HL-60 (cell line): ENCODE measurements at regions not wholly inside any gene's neighbourhood (a gene's known extent, or its start where the extent isn't known, plus 50 kb on each side); places are given as distances from the start of the nearest gene placed in this dataset.

Experiments
- DNase-seq, 2 experiments: peaks; one replicate each; pipeline ENCODE4 v3.0.0-alpha.2; 2010 to 2020; ENCODE audit warnings: low read depth in 1 of 2, low spot score in 1 of 2
- H3K27ac ChIP-seq: fragments of 250-450 bp; sonication (Bioruptor Pico); replicated peaks from 2 replicates; pipeline ENCODE4 v1.5.1; 2020; ENCODE audit warnings: mild to moderate bottlenecking, moderate library complexity
- H3K27me3 ChIP-seq: fragments of 250-450 bp; sonication (Bioruptor Pico); 2 replicates; pipeline ENCODE4 v1.5.1; 2021; ENCODE audit warnings: mild to moderate bottlenecking, moderate library complexity; ENCODE audit not compliant: insufficient read depth, poor library complexity, severe bottlenecking
- H3K4me3 ChIP-seq: replicated peaks from 2 replicates; pipeline ENCODE4 v1.5.1; 2011; ENCODE audit warnings: mild to moderate bottlenecking, control low read depth, low read length; ENCODE audit not compliant: insufficient read depth
- CTCF ChIP-seq: IDR thresholded peaks from one replicate; pipeline ENCODE4 v1.5.1; 2011; ENCODE audit warnings: low read length, control low read depth, inconsistent platforms; ENCODE audit not compliant: insufficient read depth
- GABPA ChIP-seq: IDR thresholded peaks from 2 replicates; pipeline ENCODE4 v1.6.1; 2012; ENCODE audit warnings: low read depth
- POLR2AphosphoS5 ChIP-seq: IDR thresholded peaks from 2 replicates; pipeline ENCODE4 v1.6.1; 2012; ENCODE audit warnings: low read depth
- SPI1 ChIP-seq: IDR thresholded peaks from 2 replicates; pipeline ENCODE4 v1.6.1; 2012; ENCODE audit warnings: low read depth, mild to moderate bottlenecking, borderline replicate concordance
- TF ChIP-seq, protein P1 (sequence below): IDR thresholded peaks from 2 replicates; pipeline ENCODE4 v1.6.1; 2012; ENCODE audit warnings: low read depth; ENCODE audit not compliant: insufficient replicate concordance

DNA sequence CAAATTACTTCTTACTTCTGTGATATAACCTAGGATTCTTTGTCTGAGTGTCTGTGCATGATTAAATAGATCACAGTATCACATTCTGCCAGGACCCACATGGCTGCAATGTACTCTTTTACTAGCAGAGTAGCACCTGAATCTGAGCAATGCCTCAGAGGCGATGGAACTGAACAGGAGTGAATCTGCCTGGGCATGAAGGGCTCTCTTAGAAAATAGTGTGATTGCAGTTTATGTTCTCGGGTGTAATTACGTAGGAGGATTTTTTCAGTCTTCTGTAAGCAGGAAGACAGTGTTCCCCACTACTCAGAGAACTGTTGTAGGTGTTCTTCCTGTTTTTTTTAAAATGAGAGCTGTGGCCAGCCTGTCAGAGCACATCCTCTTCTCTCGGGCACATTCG lies 802.3 kb downstream of the NLGN4Y start:
- no peak overlapping the region for H3K27ac ChIP-seq
- DNase-seq: no peak
- H3K4me3 ChIP-seq: no peak overlapping the region
- TF ChIP-seq, protein P1, sequence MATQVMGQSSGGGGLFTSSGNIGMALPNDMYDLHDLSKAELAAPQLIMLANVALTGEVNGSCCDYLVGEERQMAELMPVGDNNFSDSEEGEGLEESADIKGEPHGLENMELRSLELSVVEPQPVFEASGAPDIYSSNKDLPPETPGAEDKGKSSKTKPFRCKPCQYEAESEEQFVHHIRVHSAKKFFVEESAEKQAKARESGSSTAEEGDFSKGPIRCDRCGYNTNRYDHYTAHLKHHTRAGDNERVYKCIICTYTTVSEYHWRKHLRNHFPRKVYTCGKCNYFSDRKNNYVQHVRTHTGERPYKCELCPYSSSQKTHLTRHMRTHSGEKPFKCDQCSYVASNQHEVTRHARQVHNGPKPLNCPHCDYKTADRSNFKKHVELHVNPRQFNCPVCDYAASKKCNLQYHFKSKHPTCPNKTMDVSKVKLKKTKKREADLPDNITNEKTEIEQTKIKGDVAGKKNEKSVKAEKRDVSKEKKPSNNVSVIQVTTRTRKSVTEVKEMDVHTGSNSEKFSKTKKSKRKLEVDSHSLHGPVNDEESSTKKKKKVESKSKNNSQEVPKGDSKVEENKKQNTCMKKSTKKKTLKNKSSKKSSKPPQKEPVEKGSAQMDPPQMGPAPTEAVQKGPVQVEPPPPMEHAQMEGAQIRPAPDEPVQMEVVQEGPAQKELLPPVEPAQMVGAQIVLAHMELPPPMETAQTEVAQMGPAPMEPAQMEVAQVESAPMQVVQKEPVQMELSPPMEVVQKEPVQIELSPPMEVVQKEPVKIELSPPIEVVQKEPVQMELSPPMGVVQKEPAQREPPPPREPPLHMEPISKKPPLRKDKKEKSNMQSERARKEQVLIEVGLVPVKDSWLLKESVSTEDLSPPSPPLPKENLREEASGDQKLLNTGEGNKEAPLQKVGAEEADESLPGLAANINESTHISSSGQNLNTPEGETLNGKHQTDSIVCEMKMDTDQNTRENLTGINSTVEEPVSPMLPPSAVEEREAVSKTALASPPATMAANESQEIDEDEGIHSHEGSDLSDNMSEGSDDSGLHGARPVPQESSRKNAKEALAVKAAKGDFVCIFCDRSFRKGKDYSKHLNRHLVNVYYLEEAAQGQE: no peak
- no peak for TF ChIP-seq CTCF
- no peak for TF ChIP-seq GABPA
- no peak for TF ChIP-seq SPI1
- no peak for TF ChIP-seq POLR2AphosphoS5
- no peaks in the 10 kb centered on the region for H3K27me3 ChIP-seq

- no peak for TF ChIP-seq GABPA
- TF ChIP-seq SPI1: no peak
- TF ChIP-seq, protein P1: no peak
- TF ChIP-seq CTCF: no peak
- no peak for TF ChIP-seq POLR2AphosphoS5
- DNase-seq: no peak
- Histone ChIP-seq H3K27me3 (no peaks in the 10 kb centered on the region), H3K27ac (no peak overlapping the region), H3K4me3 (no peak overlapping the region)
Measured at GRCh38 chrY:15328848-15329247, 804.5 kb downstream of the NLGN4Y start.

DNA sequence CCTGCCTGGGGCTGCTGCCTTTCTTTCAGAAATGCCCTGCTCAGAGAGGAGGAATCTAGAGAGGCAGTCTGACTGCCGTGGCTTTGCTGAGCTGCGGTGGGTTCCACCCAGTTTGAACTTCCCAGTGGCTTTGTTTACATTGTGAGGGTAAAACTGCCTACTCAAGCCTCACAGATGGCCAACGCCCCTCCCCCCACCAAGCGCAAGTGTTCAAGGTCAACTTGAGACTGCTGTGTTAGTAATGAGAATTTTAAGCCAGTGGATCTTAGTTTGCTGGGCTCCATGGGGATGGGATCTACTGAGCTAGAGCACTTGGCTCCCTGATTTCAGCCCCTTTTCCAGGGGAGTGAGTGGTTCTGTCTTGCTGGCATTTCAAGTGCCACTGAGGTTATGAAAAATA lies 819.2 kb downstream of the NLGN4Y start:
- H3K27ac ChIP-seq: no peak overlapping the region
- H3K4me3 ChIP-seq: no peak overlapping the region
- TF ChIP-seq POLR2AphosphoS5: no peak
- TF ChIP-seq GABPA: no peak
- no peak for TF ChIP-seq CTCF
- TF ChIP-seq, protein P1: no peak
- no peak for TF ChIP-seq SPI1
- no peak for DNase-seq
- H3K27me3 ChIP-seq: no peaks in the 10 kb centered on the region
